ENCODE measurements at regions not wholly inside any gene's neighbourhood (a gene's known extent, or its start where the extent isn't known, plus 50 kb on each side); places are given as distances from the start of the nearest gene placed in this dataset.

- H3K36me3 Mint-ChIP-seq: no peaks in the 10 kb centered on the region
- Histone ChIP-seq H3K27me3 (ENCODE audit: control insufficient read depth, insufficient read depth, low read length) (no peaks in the 10 kb centered on the region), H3K9me3 (ENCODE audit: control insufficient read depth in 2 of 2, low read length in 2 of 2) (no peaks in the 10 kb centered on the region), H3K36me3 (ENCODE audit: control insufficient read depth, insufficient read depth, low read length) (no peaks in the 10 kb centered on the region), H3K4me1 (ENCODE audit: control insufficient read depth, insufficient read depth, low read length, poor library complexity, severe bottlenecking) (peaks cover 4% of the 10 kb centered on the region), H3K4me3 (ENCODE audit: low read depth, low read length) (no peak overlapping the region), H3K27ac (ENCODE audit: insufficient read depth, low read length, poor library complexity, severe bottlenecking) (no peak overlapping the region)
- ATAC-seq (ENCODE audit: low read depth in 2 of 2): no peak
- H3K4me1 Mint-ChIP-seq: peaks cover 6 to 13% (median 11%) of the 10 kb centered on the region in 4 donors
- H3K9me3 Mint-ChIP-seq: peaks cover 0 to 4% (median 0%) of the 10 kb centered on the region in 7 donors
- no peaks in the 10 kb centered on the region for H3K27me3 Mint-ChIP-seq
- no peak overlapping the region for H3K4me3 Mint-ChIP-seq
- no peak for DNase-seq
- H3K27ac Mint-ChIP-seq: no peak overlapping the region
Measured at GRCh38 chr17:74018115-74018514, 185.4 kb upstream of the RPL38 start.

GRCh38 chr17:74019271-74019670 lies 184.2 kb upstream of the RPL38 start:
- DNase-seq (no peak), ATAC-seq (ENCODE audit: low read depth in 2 of 2) (no peak)
- no peaks in the 10 kb centered on the region for H3K36me3 Mint-ChIP-seq
- Histone ChIP-seq H3K27ac (ENCODE audit: insufficient read depth, low read length, poor library complexity, severe bottlenecking) (no peak overlapping the region), H3K36me3 (ENCODE audit: control insufficient read depth, insufficient read depth, low read length) (no peaks in the 10 kb centered on the region), H3K27me3 (ENCODE audit: control insufficient read depth, insufficient read depth, low read length) (no peaks in the 10 kb centered on the region), H3K4me3 (ENCODE audit: low read depth, low read length) (no peak overlapping the region), H3K4me1 (ENCODE audit: control insufficient read depth, insufficient read depth, low read length, poor library complexity, severe bottlenecking) (no peaks in the 10 kb centered on the region), H3K9me3 (ENCODE audit: control insufficient read depth in 2 of 2, low read length in 2 of 2) (no peaks in the 10 kb centered on the region)
- no peak overlapping the region for H3K4me3 Mint-ChIP-seq
- peaks cover under 1 to 6% (median 4%) of the 10 kb centered on the region in 4 donors for H3K4me1 Mint-ChIP-seq
- peaks cover 0 to 4% (median 0%) of the 10 kb centered on the region in 7 donors for H3K9me3 Mint-ChIP-seq
- no peak overlapping the region for H3K27ac Mint-ChIP-seq
- peaks cover 2% of the 10 kb centered on the region for H3K27me3 Mint-ChIP-seq

- DNase-seq (no peak), ATAC-seq (ENCODE audit: low read depth in 2 of 2) (no peak)
- Histone ChIP-seq H3K4me1 (ENCODE audit: control insufficient read depth, insufficient read depth, low read length, poor library complexity, severe bottlenecking) (no peaks in the 10 kb centered on the region), H3K36me3 (ENCODE audit: control insufficient read depth, insufficient read depth, low read length) (no peaks in the 10 kb centered on the region), H3K27me3 (ENCODE audit: control insufficient read depth, insufficient read depth, low read length) (no peaks in the 10 kb centered on the region), H3K27ac (ENCODE audit: insufficient read depth, low read length, poor library complexity, severe bottlenecking) (no peak overlapping the region), H3K9me3 (ENCODE audit: control insufficient read depth in 2 of 2, low read length in 2 of 2) (no peaks in the 10 kb centered on the region), H3K4me3 (ENCODE audit: low read depth, low read length) (no peak overlapping the region)
- Mint-ChIP-seq H3K4me1 (peaks cover 0 to 6% (median 4%) of the 10 kb centered on the region in 4 donors), H3K27me3 (peaks cover 5% of the 10 kb centered on the region), H3K9me3 (peaks cover 0 to 4% (median 0%) of the 10 kb centered on the region in 7 donors), H3K27ac (no peak overlapping the region), H3K36me3 (no peaks in the 10 kb centered on the region), H3K4me3 (no peak overlapping the region)
Measured at GRCh38 chr17:74019860-74020259, 183.6 kb upstream of the RPL38 start.

- H3K36me3 ChIP-seq (ENCODE audit: control insufficient read depth, insufficient read depth, low read length): no peaks in the 10 kb centered on the region
- H3K27me3 ChIP-seq (ENCODE audit: control insufficient read depth, insufficient read depth, low read length): no peaks in the 10 kb centered on the region
- Mint-ChIP-seq H3K9me3 (peaks cover 0 to 2% (median 0%) of the 10 kb centered on the region in 7 donors), H3K4me1 (peaks cover 0 to 6% (median 4%) of the 10 kb centered on the region in 4 donors), H3K4me3 (no peak overlapping the region), H3K27me3 (peaks cover 5% of the 10 kb centered on the region), H3K27ac (no peak overlapping the region), H3K36me3 (no peaks in the 10 kb centered on the region)
- DNase-seq (no peak), ATAC-seq (ENCODE audit: low read depth in 2 of 2) (no peak)
- no peaks in the 10 kb centered on the region for H3K9me3 ChIP-seq (ENCODE audit: control insufficient read depth in 2 of 2, low read length in 2 of 2)
- H3K4me3 ChIP-seq (ENCODE audit: low read depth, low read length): no peak overlapping the region
- H3K27ac ChIP-seq (ENCODE audit: insufficient read depth, low read length, poor library complexity, severe bottlenecking): no peak overlapping the region
- H3K4me1 ChIP-seq (ENCODE audit: control insufficient read depth, insufficient read depth, low read length, poor library complexity, severe bottlenecking): no peaks in the 10 kb centered on the region
Measured at GRCh38 chr17:74020522-74020921, 183.0 kb upstream of the RPL38 start.

GRCh38 chr17:74024871-74025531 lies 178.5 kb upstream of the RPL38 start:
- Histone ChIP-seq H3K4me3 (ENCODE audit: low read depth, low read length) (no peak overlapping the region), H3K27ac (ENCODE audit: insufficient read depth, low read length, poor library complexity, severe bottlenecking) (no peak overlapping the region), H3K4me1 (ENCODE audit: control insufficient read depth, insufficient read depth, low read length, poor library complexity, severe bottlenecking) (peaks cover 7% of the 10 kb centered on the region), H3K9me3 (ENCODE audit: control insufficient read depth in 2 of 2, low read length in 2 of 2) (no peaks in the 10 kb centered on the region), H3K36me3 (ENCODE audit: control insufficient read depth, insufficient read depth, low read length) (no peaks in the 10 kb centered on the region), H3K27me3 (ENCODE audit: control insufficient read depth, insufficient read depth, low read length) (no peaks in the 10 kb centered on the region)
- Mint-ChIP-seq H3K4me1 (peaks cover 5 to 16% (median 12%) of the 10 kb centered on the region in 4 donors), H3K36me3 (no peaks in the 10 kb centered on the region), H3K27ac (no peak overlapping the region), H3K27me3 (peaks cover 13% of the 10 kb centered on the region), H3K4me3 (no peak overlapping the region), H3K9me3 (no peaks in the 10 kb centered on the region)
- no peak for DNase-seq
- ATAC-seq (ENCODE audit: low read depth in 2 of 2): no peak

- Mint-ChIP-seq H3K27me3 (peaks cover 13% of the 10 kb centered on the region), H3K9me3 (no peaks in the 10 kb centered on the region), H3K4me1 (peaks cover 5 to 20% (median 11%) of the 10 kb centered on the region in 4 donors), H3K4me3 (no peak overlapping the region), H3K36me3 (no peaks in the 10 kb centered on the region), H3K27ac (peak overlapping the region in 2 of 3 donors; percentile 39 to 53)
- no peaks in the 10 kb centered on the region for H3K27me3 ChIP-seq (ENCODE audit: control insufficient read depth, insufficient read depth, low read length)
- no peaks in the 10 kb centered on the region for H3K9me3 ChIP-seq (ENCODE audit: control insufficient read depth in 2 of 2, low read length in 2 of 2)
- no peak overlapping the region for H3K4me3 ChIP-seq (ENCODE audit: low read depth, low read length)
- DNase-seq (no peak), ATAC-seq (ENCODE audit: low read depth in 2 of 2) (no peak)
- H3K4me1 ChIP-seq (ENCODE audit: control insufficient read depth, insufficient read depth, low read length, poor library complexity, severe bottlenecking): peaks cover 7% of the 10 kb centered on the region
- no peaks in the 10 kb centered on the region for H3K36me3 ChIP-seq (ENCODE audit: control insufficient read depth, insufficient read depth, low read length)
- H3K27ac ChIP-seq (ENCODE audit: insufficient read depth, low read length, poor library complexity, severe bottlenecking): no peak overlapping the region
Measured at GRCh38 chr17:74027444-74027843, 176.0 kb upstream of the RPL38 start.

GRCh38 chr17:74028354-74029116 lies 174.9 kb upstream of the RPL38 start:
- no peak overlapping the region for H3K4me3 ChIP-seq (ENCODE audit: low read depth, low read length)
- H3K27ac ChIP-seq (ENCODE audit: insufficient read depth, low read length, poor library complexity, severe bottlenecking): no peak overlapping the region
- Mint-ChIP-seq H3K27me3 (peaks cover 13% of the 10 kb centered on the region), H3K36me3 (no peaks in the 10 kb centered on the region), H3K27ac (no peak overlapping the region), H3K9me3 (no peaks in the 10 kb centered on the region), H3K4me1 (peaks cover 5 to 20% (median 11%) of the 10 kb centered on the region in 4 donors), H3K4me3 (no peak overlapping the region)
- no peaks in the 10 kb centered on the region for H3K9me3 ChIP-seq (ENCODE audit: control insufficient read depth in 2 of 2, low read length in 2 of 2)
- DNase-seq (no peak), ATAC-seq (ENCODE audit: low read depth in 2 of 2) (no peak)
- no peaks in the 10 kb centered on the region for H3K36me3 ChIP-seq (ENCODE audit: control insufficient read depth, insufficient read depth, low read length)
- no peaks in the 10 kb centered on the region for H3K27me3 ChIP-seq (ENCODE audit: control insufficient read depth, insufficient read depth, low read length)
- H3K4me1 ChIP-seq (ENCODE audit: control insufficient read depth, insufficient read depth, low read length, poor library complexity, severe bottlenecking): peaks cover 7% of the 10 kb centered on the region
